GM18502 (cell line): ENCODE measurements at regions not wholly inside any gene's neighbourhood (a gene's known extent, or its start where the extent isn't known, plus 50 kb on each side); places are given as distances from the start of the nearest gene placed in this dataset.
"Not testable (repeated sequence)": the region's sequence is repeated elsewhere in the genome, so short reads cannot be mapped to it uniquely, and the experiment has no call there.

Experiments used
- ATAC-seq: cut with Tn5 transposase; IDR thresholded peaks from one replicate; pipeline ENCODE4 v1.9.1; 2021; ENCODE audit warnings: mild to moderate bottlenecking; ENCODE audit not compliant: unreplicated experiment, poor library complexity

- ATAC-seq: no peak
These were observed 801.9 kb downstream of the BRINP3 start for GRCh38 chr1:189675712-189676244.

GRCh38 chr1:189678779-189679178 is 798.9 kb downstream of the BRINP3 start:
- no peak for ATAC-seq

GRCh38 chr1:189681252-189681919 is 796.3 kb downstream of the BRINP3 start:
- no peak for ATAC-seq

GRCh38 chr1:189682591-189682990 is 795.1 kb downstream of the BRINP3 start:
- ATAC-seq: no peak

GRCh38 chr1:189686288-189686687 is 791.4 kb downstream of the BRINP3 start:
- ATAC-seq: no peak

GRCh38 chr1:189693140-189693539 is 784.5 kb downstream of the BRINP3 start:
- ATAC-seq: no peak

- ATAC-seq: no peak
These were observed 781.4 kb downstream of the BRINP3 start for GRCh38 chr1:189696297-189696696.

- ATAC-seq: no peak
These were observed 780.6 kb downstream of the BRINP3 start for GRCh38 chr1:189697113-189697512.

- ATAC-seq: no peak
These were observed 776.1 kb downstream of the BRINP3 start for GRCh38 chr1:189701606-189702005.

- no peak for ATAC-seq
These were observed 771.1 kb downstream of the BRINP3 start for GRCh38 chr1:189706594-189706993.

GRCh38 chr1:189708674-189709073 is 769.0 kb downstream of the BRINP3 start:
- ATAC-seq: no peak

GRCh38 chr1:189718147-189718795 is 759.4 kb downstream of the BRINP3 start:
- not testable (repeated sequence) for ATAC-seq

GRCh38 chr1:189726806-189727205 is 750.9 kb downstream of the BRINP3 start:
- ATAC-seq: no peak

- no peak for ATAC-seq
These were observed 726.4 kb downstream of the BRINP3 start for GRCh38 chr1:189751311-189751710.

GRCh38 chr1:189752461-189752995 is 725.1 kb downstream of the BRINP3 start:
- no peak for ATAC-seq

- not testable (repeated sequence) for ATAC-seq
These were observed 722.6 kb downstream of the BRINP3 start for GRCh38 chr1:189755100-189755499.

GRCh38 chr1:189764391-189765320 is 713.0 kb downstream of the BRINP3 start:
- ATAC-seq: no peak

- ATAC-seq: no peak
These were observed 708.2 kb downstream of the BRINP3 start for GRCh38 chr1:189769448-189769847.

GRCh38 chr1:189774721-189775287 is 702.9 kb downstream of the BRINP3 start:
- no peak for ATAC-seq

- ATAC-seq: no peak
These were observed 702.3 kb downstream of the BRINP3 start for GRCh38 chr1:189775343-189775742.
